ENCODE measurements at regions not wholly inside any gene's neighbourhood (a gene's known extent, or its start where the extent isn't known, plus 50 kb on each side); places are given as distances from the start of the nearest gene placed in this dataset.
"Not testable (repeated sequence)": the region's sequence is repeated elsewhere in the genome, so short reads cannot be mapped to it uniquely, and the experiment has no call there.

GRCh38 chr15:77839970-77840905 is 207.5 kb upstream of the LINGO1 start:
- DNase-seq (ENCODE audit: low spot score), result no peak

GRCh38 chr15:77839456-77839855 is 206.7 kb upstream of the LINGO1 start:
- DNase-seq (ENCODE audit: low spot score), result no peak

- no peak for DNase-seq (ENCODE audit: low spot score)
Measured at GRCh38 chr15:77838595-77838994, 205.9 kb upstream of the LINGO1 start.

- no peak for DNase-seq (ENCODE audit: low spot score)
Measured at GRCh38 chr15:77838061-77838460, 205.3 kb upstream of the LINGO1 start.

- no peak for DNase-seq (ENCODE audit: low spot score)
Measured at GRCh38 chr15:77837649-77838025, 204.9 kb upstream of the LINGO1 start.

GRCh38 chr15:77836906-77837648 is 204.4 kb upstream of the LINGO1 start:
- no peak for DNase-seq (ENCODE audit: low spot score)

GRCh38 chr15:77836121-77836692 is 203.5 kb upstream of the LINGO1 start:
- peak; percentile 12 for DNase-seq (ENCODE audit: low spot score)

- no peak for DNase-seq (ENCODE audit: low spot score)
Measured at GRCh38 chr15:77834276-77834990, 201.7 kb upstream of the LINGO1 start.

- DNase-seq (ENCODE audit: low spot score), result no peak
Measured at GRCh38 chr15:77832874-77833273, 200.2 kb upstream of the LINGO1 start.

- DNase-seq (ENCODE audit: low spot score), result no peak
Measured at GRCh38 chr15:77831986-77832385, 199.3 kb upstream of the LINGO1 start.

GRCh38 chr15:77830051-77830468 is 197.3 kb upstream of the LINGO1 start:
- peak; percentile 67 for DNase-seq (ENCODE audit: low spot score)

GRCh38 chr15:77829331-77829730 is 196.6 kb upstream of the LINGO1 start:
- not testable (repeated sequence) for DNase-seq (ENCODE audit: low spot score)

- no peak for DNase-seq (ENCODE audit: low spot score)
Measured at GRCh38 chr15:77827860-77828259, 195.1 kb upstream of the LINGO1 start.

- DNase-seq (ENCODE audit: low spot score), result no peak
Measured at GRCh38 chr15:77826006-77826695, 193.4 kb upstream of the LINGO1 start.

GRCh38 chr15:77825546-77825945 is 192.8 kb upstream of the LINGO1 start:
- DNase-seq (ENCODE audit: low spot score), result no peak

- no peak for DNase-seq (ENCODE audit: low spot score)
Measured at GRCh38 chr15:77825252-77825542, 192.5 kb upstream of the LINGO1 start.

- no peak for DNase-seq (ENCODE audit: low spot score)
Measured at GRCh38 chr15:77824361-77825251, 191.9 kb upstream of the LINGO1 start.

GRCh38 chr15:77823736-77824135 is 191.0 kb upstream of the LINGO1 start:
- no peak for DNase-seq (ENCODE audit: low spot score)

- DNase-seq (ENCODE audit: low spot score), result no peak
Measured at GRCh38 chr15:77822631-77823230, 190.0 kb upstream of the LINGO1 start.

- no peak for DNase-seq (ENCODE audit: low spot score)
Measured at GRCh38 chr15:77821959-77822256, 189.2 kb upstream of the LINGO1 start.
